GM19467 (cell line): ENCODE measurements at regions not wholly inside any gene's neighbourhood (a gene's known extent, or its start where the extent isn't known, plus 50 kb on each side); places are given as distances from the start of the nearest gene placed in this dataset.
"Not testable (repeated sequence)": the region's sequence is repeated elsewhere in the genome, so short reads cannot be mapped to it uniquely, and the experiment has no call there.

Source experiments
- ATAC-seq: cut with Tn5 transposase; IDR thresholded peaks from one replicate; pipeline ENCODE4 v1.9.1; 2021; ENCODE audit warnings: mild to moderate bottlenecking, moderate library complexity; ENCODE audit not compliant: unreplicated experiment

DNA sequence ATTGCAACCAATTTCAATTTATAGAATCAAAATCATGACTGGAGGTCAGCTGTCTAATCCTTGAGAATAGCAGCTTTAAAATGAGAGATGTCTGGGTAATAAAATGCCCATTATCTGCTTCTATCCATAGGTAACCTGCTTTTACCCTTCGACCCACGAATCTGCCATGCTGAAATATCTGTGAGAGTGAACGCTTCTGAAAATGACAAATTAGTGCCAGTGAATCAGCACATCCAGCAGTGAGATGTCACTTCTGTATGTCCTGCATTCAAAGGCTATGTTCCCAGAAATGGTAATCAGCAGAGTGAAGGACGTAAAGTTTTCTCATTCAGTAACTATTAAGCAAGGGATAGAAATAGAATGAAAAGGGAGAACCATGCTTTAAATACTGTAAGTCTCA lies 532.4 kb upstream of the ITGA1 start:
- no peak for ATAC-seq

DNA sequence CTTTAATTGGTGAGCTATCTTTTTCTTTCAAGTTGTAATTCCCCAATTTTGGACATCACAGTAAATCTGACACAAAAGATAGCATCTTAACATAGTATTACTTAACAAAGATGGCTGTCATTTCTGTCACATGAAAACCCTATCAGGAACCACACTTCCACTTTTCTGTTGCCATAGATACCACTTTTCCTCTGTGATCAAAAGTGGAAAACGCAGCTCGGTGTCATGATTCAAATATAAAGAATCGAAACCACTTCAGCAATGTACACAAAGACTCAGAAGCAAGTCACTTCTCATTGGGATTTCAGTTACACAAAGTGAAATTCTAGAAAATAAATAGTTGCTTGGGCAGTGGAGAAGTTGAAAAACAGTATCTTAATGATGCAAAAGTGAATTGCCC lies 524.9 kb upstream of the ITGA1 start:
- ATAC-seq: no peak

DNA sequence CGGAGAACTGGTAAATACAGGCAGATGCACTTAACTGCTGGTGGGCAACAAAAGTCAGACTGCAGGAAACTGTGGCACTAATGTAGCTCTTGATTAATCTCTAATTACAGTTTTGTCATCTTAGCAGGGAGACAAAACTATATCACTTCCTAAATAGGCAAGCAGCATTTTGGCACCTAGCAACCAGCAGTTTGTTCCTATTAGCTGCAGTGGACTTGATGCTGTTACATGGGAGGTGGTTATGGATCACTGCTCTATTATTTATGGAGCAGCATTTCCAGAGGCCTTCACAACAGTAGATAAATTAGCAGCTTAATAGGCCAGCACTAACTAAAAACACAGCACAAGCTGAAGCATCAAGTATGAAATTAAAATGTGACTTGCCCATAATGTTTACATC lies 518.3 kb upstream of the ITGA1 start:
- no peak for ATAC-seq

DNA sequence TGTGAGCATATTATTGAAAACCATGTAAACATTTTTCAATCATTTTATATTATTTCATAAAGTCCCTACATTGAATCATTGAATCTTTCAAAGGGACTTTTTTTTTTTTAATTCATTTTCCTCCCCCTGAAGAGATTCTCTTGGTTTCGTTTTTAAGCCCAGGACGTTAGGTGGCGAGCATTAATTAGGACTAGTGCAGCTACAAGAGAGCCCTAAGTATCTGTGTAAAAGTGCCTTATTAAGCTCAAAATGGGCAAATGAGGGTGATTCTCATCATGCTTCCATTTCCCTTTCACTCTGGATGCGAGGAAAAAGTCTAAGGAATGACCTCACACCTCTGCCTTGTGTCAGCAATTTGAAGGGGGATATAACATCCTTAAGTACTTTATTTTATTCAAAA lies 517.9 kb upstream of the ITGA1 start:
- ATAC-seq: no peak

DNA sequence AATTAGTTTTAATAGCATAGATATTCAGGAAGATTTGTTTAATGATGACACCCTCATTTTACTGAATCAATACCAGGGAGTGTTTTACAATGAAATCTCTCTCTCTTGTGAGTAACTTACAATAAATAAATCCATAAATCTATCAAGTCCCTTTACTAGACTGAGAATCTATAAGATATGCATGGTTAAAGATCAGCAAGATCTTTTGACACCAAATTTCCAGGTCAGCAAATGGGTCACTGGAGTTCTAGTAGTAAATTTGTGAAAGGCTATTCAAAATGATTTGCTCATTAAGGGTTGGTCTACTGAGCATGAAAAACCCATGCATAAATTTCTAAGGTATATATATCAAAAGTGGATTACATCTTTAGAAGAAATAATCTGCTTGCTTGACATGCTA lies 512.1 kb upstream of the ITGA1 start:
- no peak for ATAC-seq

DNA sequence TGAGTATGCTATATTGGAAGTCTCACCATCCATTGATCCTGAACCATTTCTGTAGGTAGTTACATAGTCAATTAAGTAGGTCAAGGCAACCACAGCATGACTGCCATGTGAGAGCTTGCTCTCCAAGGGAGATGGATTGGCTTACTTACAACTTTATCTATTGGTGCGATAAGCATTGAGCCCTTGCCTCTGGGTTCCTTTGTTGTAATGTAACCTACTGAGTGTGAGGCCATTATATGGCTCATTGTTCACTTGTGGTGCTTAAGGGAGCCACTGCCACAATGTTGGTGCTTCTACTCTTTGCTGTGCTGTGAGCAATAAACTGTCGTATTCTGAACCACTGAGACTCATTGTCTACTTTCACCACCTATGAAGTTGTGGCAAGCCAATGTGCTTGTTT lies 510.6 kb upstream of the ITGA1 start:
- ATAC-seq: no peak

DNA sequence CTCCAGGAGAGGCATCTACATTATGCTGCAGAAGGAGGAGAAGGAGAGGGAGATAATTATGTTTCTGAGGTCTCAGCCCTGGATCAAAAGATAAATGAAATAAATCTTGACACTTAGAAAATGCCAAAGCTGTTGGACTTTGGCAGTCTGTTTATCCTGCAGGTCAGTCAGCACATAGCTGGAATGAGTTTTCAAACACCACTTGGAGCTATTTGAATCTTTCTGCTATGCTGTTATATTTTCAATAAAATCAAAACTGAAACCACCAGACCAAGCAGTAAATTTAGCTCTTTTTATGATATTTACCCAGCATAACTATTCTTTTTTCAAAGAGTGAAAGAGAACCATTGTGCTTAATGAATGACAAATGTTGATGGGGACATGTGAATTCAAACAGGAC lies 505.1 kb upstream of the ITGA1 start:
- no peak for ATAC-seq

DNA sequence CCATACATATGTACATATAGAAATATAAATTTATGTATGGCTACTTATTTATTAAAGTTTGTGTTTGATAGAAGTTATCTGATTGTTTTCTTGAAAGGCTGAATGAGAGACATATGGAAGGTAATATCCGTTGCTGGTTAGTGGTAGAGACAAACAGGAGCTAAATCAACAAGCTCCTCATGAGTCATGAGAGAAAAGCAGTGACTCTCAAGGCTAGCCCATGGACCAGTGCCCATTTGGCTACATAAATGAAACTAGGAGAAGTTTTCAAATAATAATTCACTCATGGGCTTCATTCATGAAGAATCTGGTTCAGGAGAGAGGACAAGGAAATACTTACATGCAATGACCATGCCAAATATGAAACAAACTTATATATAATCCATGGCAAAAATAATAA lies 504.5 kb upstream of the ITGA1 start:
- ATAC-seq: no peak

DNA sequence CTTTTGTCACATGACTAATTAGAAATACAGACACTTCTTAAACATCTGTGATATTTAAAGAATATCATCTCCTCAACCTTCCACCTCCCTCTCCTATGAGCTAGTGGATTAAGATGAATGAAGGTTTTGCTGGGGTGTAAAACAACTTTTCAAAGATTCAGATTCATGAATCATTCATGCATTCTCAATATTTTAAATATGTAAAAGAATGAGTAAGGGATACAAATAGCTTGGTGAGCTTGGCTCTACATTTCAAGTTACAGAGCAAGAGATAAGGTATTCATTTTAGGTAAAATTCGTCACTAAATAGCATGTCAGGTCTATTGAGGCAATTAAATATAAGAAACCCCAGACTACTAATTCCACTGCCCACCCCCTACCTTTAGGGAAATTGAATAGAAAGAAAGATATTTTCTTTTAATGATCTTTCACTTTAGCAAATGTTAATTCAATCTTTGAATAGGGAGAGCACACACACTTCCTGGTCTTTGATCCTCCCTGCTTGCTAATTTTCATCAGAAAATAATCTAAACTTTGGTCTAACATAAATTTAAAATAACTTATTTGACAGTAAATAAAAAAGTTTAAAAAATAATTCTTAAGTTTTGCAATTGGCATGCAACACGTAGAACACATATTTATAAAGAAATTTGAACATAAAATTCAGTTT lies 486.9 kb upstream of the ITGA1 start:
- ATAC-seq: no peak

DNA sequence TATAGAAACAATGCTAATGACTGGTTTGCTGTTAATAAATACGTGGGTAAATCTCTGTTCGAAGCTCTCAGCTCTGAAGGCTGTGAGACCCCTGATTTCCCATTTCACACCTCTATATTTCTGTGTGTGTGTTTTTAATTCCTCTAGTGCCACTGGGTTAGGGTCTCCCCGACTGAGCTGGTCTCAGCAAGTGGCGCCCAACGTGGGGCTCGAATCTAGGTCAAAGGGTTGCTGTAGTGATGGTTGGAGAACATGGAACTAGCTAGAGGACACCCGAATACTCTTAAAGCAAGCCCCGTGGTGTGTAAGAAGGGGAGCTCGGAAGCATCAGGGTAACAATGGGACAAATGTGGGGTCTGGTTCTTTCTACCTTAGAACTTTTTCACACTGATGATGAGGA lies 482.9 kb upstream of the ITGA1 start:
- ATAC-seq: not testable (repeated sequence)

DNA sequence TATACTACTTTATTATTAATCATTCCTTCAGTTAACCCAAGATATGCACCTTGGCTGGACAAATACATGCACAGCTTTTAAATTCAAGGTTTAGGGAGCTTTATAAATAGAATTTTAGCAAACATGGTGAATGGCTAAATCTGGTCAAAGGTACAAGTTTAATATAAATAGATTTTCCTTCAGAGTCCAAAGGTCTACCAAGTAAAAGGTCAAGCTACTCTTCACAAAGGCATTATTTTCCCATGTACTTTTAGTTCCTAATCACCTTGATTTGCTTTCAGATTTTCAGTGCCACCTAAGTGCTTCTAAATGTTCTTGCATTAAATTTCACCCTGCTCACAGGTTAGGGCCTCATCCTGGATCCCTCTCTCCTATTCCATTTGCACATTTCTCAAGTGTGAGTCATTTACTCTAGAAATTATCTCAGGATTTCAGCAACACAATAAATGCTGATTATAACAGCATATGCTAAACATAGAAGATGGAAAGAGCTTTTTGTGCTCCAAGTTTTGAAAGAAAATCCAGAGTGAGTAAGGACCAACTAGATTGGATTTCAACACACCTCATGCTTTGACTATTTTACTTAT lies 459.4 kb upstream of the ITGA1 start:
- no peak for ATAC-seq

DNA sequence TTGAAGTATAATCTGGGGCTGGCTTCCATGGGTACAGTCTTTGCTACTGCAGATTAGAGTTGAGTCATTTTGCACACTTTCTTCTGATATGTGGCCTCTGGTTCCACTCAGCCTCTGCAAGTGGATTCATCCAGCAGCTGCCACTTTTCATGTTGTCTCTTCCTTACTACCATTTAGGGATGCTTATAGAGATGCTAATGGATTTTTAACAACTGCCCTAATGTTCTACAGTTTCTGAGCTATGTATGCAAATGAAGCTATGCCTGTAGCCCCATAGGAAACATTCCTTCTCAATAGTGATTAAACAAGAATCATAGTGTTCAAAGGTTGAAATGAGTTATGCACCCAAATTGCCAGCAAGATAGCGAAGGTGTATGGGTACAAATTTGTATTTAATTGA lies 456.0 kb upstream of the ITGA1 start:
- ATAC-seq: no peak

DNA sequence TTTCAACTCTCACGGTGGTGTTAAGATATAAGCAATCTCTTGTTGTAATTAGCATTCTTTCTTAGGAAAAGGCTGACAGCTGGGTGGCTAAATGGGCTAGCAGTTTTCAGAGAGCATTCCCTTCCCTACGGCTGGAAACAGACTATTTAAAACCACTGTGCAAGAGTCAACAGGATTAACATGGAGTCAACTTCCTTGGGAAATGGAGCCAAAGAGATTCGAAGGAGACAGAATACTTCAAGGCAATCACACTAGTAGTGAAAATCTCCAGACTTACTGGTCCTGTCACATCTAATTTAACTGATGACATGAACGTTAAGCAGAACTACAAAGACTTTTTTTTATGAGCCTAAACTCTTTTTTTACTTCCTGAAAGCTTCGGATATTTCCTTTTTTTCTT lies 453.3 kb upstream of the ITGA1 start:
- no peak for ATAC-seq

DNA sequence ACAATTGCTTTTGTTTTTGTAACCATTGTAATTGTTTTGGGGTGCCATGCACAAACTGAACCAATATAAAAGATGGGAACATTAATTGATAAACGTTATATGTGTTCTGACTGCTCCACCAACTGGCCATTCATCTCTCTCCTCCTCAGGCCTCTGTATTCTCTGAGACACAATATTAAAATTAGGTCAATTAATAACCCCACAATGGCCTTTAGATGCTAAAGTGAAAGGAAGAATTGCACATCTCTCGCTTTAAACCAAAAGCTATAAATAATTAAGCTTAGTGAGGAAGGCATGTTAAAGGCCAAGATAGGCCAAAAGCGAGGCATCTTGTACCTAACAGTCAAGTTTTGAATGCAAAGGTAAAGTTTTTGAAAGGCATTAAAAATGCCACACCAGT lies 448.4 kb upstream of the ITGA1 start:
- no peak for ATAC-seq

DNA sequence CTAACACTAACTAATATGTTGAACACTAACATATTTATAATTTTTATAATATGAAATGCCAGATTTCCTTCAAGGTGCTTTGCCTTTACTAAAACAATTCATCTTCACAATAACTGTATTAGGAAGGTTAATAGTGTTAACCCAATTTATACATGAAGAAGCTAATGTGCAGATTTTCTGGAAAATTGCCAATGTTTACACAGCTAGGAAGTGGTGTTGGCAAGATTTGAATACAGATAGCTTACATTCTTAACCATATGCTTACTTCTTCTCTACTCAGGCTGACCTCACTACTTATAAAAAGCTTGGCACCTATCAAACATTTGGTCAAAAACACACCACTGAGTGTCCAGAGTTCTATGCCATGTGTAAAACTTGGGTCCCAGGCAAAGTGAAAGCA lies 445.4 kb upstream of the ITGA1 start:
- no peak for ATAC-seq

DNA sequence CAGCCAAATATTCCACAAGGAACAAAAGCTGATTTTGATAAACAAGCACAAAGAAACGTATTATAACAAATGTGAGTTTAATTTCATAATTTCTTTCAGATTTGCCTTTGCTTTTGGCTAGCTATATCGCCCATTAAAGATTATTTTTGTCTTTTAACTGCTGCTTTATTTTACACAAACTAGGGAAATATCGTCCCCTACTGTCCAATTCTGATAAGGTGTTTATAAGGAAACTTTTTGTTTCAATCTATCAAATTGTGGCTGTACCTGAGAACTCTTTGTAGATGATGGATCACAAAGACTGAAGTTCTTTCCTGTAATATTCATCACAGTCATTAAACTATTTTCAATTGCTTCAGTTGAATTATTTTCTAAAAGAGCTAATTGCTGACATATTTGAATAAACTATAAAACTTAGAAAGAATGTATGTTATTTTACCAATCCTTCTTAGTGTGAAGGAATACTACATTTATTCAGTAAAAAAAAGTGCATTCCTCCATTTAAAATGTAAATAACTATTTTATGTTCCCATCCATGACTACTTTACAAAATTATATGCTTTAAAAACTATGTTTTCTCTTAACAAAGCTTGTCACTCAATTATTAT lies 431.3 kb upstream of the ITGA1 start:
- ATAC-seq: no peak

DNA sequence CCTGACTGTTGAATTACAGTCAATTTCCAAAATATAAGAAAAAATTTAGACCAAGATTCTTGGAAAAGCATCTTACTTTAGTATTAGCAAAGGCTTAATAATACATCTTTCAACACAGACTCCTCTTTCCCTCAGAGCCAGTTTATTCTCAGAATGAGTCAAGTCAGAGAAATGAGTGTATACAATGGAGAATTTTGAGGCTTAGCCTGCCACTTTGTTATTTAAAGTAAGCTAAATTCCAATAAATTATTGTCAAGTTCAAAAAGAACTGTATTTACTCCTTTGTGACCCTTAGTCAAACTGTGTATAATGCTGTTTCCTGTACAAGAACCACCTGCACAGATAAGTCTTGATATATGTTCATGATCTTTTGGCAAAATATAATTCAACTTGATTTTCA lies 428.5 kb upstream of the ITGA1 start:
- no peak for ATAC-seq

DNA sequence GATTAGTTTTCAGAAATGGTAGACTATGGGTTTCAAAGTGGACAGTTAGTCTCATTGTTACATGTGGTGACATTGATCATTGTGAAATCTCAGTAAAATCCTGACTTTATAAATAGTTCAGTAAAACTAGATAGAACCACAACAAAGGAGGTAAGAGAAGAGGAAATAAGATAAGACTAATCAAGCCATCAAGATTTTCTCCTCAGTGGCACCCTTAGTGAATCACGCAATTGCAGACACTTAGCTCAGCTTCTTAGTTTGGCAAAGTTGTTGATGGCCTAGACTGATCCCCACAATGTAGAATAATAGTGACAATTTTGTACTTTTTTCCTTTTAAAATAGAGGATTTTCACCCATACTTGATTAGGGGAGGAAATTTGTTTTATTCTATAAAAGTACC lies 426.7 kb upstream of the ITGA1 start:
- no peak for ATAC-seq

DNA sequence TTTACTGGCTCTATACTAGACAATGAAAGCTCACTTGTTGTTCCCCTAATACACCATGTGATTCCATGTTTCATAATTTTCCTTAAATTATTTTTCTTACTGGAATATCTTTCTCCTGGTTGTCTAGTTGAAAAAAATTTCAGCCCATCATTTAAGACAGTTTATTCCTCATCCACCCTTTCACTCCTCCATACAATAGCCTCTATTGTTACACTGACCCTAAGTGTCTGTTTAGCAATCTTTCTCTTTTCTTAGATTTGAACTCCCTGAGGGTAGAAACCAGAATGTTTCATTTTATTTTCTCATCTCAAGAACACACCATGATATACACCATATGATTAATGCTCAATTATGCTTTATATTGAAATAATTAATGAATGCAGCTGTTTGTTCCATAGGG lies 413.4 kb upstream of the ITGA1 start:
- no peak for ATAC-seq

DNA sequence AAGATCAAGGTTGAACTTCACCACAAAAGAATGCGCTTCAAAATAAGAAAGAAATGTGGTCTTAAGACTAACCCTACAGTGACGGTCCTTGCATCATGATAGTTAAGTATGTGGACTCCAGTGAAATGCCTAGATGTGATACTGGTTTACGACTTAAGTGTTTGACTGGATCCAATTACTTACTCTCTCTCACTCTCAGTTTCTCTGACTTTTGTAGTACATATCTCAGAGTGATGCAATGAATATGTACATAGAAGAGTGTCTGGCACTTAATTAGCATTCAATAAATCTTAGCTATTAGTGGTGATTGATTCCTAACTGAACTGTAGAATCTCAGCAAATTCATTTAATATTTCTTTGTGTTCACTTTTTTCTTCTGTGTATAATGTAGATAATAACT lies 411.7 kb upstream of the ITGA1 start:
- no peak for ATAC-seq

DNA sequence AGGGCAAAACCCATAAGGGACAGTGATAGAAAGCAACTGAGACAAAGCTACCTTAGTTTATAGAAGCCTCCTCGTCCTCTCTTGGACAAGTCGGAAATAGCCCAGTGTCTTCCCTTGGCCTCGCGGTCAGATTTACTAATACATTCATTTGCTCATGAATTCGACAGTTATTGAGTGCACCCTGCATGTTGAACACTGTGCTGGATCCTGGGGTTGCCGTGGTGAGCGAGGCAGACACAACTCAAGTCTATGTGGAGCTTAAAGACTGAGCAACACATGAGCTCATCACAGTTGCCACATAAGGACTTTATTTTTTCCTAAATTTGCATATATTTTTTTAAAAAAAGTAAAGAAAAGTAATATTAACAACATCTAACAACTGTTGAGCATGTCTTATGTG lies 411.1 kb upstream of the ITGA1 start:
- no peak for ATAC-seq

DNA sequence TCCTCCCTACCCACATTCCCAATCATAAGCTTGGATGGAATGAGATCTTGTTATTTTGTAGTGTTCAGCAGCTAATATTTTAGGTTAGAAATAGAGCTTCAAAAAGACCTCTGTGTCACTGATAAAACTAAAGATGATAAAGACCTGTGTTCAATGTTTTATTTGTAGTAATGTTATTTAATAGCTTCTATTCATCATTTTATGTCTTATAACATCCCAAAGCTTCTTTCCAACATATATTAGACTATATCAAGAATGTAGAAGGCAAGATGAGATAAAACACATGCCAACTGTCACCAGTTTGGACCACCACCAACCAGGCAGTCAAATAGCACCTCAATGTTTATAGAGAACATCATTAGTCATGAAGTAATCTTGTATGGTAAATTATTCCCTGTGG lies 409.5 kb upstream of the ITGA1 start:
- ATAC-seq: no peak

DNA sequence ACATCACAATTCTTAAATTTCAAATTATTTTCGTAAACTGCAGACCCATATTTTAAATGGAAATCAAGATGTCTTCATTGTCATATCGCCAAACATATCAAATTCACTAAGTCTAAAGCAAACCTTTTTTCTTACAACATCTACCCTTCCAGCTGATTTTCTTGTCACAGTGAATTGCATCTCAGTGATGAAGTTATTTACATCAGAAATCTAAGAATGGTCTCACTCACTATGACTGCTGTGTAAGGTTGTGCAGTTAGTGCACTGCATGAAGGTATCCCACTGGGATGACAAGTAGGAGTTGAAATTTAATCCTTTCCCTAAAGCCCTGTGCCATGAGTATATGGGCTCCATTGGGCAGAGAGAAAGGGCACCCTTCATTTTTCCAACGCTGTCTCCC lies 399.4 kb upstream of the ITGA1 start:
- ATAC-seq: no peak
